Non-pigmented ciliary epithelial cell (primary cell): ENCODE measurements at regions not wholly inside any gene's neighbourhood (a gene's known extent, or its start where the extent isn't known, plus 50 kb on each side); places are given as distances from the start of the nearest gene placed in this dataset.
"Not testable (repeated sequence)": the region's sequence is repeated elsewhere in the genome, so short reads cannot be mapped to it uniquely, and the experiment has no call there.

Experiments used
- DNase-seq: peaks from one replicate; pipeline ENCODE4 v3.0.0-alpha.2; 2010; ENCODE audit warnings: low read depth

- DNase-seq = not testable (repeated sequence)
Measured at GRCh38 chr17:64800987-64801386, 118.3 kb downstream of the LRRC37A3 start.

GRCh38 chr17:64800361-64800895 lies 118.8 kb downstream of the LRRC37A3 start:
- not testable (repeated sequence) for DNase-seq

DNA sequence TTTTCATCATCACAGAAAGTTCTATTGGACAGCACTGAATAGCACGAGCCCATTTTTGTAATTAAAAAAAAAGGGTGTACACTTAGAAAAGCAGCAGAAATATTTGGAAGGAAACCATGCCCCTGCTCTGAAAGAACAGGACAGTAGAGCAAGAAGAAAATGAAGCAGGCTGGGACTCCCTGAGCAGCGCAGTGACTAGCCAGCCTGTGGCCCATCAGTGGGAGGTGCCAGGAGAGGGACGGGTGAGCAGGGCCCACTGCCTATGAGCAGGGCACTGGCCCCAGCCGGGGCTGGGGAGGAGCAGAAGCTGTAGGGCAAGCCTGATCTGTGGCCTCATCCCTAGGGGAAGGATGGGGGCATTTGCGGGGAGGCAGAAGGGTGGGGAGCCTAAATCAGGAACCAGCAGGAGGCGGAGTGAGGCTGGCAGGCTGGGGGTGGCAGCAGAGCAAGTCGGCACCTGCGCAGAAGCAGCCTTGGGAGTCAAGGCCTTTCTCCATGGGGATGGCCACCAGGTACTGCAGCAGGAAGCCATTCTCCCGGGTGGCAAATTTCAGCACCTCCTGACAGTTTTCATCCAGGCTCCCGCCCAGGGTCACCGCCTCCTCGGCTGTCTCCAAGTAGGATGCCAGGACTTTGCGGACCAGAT lies 119.6 kb downstream of the LRRC37A3 start:
- not testable (repeated sequence) for DNase-seq

DNA sequence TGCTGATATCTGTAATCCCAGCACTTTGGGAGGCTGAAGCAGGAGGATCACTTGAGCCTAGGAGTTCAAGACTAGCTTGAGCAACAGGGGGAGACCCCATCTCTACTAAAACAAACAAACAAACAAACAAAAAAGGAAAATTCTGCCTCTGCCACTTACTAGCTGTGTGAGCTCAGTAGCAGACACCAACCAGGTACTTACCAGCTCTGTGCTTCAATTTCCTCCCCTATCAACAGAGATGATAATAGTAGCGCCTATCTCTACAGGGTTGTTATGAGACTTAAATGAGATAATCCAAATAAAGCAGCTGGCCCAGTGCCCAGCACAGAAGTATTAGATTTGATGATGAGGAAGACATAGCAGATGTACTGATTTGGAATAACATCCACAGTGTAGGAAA lies 120.3 kb downstream of the LRRC37A3 start:
- not testable (repeated sequence) for DNase-seq

GRCh38 chr17:64798489-64798790 lies 120.8 kb downstream of the LRRC37A3 start:
- DNase-seq = not testable (repeated sequence)

DNA sequence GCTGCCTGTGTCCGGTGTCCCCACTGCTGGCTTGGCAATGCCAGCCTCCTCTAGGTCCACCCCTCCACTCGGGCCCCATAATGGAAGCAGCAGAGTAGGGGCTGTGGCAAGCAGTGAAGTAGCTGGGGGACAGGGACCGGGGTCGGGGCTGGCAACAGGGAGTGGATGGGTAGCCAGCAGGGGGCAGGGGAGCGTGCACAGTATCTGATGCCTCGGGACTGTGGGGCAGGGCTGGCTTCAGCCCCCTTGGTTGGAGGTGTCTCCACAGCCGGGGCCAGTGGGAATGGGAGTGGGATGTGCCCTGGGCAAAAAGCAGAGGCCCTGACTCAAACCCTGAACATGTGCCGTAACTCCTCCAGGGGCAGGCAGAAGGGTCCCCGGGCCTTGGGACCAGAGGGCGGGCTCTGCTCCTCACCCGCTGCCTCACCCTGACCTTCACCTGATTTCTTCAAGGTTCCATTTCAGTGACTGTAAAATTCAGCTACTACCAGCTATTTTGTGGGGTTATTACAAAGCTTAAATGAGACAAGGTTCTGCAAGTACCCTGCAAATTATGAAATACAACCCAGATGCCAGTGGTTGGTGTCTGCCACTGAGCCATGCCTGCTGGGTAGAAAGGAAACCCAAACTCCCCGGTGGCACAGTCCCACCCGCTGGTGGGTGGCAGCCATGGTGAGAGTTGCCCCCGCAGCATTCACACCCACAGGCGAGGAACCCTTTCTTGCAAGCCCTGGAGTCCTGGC lies 121.4 kb downstream of the LRRC37A3 start:
- DNase-seq = not testable (repeated sequence)

- DNase-seq = not testable (repeated sequence)
Measured at GRCh38 chr17:64795342-64795741, 123.9 kb downstream of the LRRC37A3 start.

DNA sequence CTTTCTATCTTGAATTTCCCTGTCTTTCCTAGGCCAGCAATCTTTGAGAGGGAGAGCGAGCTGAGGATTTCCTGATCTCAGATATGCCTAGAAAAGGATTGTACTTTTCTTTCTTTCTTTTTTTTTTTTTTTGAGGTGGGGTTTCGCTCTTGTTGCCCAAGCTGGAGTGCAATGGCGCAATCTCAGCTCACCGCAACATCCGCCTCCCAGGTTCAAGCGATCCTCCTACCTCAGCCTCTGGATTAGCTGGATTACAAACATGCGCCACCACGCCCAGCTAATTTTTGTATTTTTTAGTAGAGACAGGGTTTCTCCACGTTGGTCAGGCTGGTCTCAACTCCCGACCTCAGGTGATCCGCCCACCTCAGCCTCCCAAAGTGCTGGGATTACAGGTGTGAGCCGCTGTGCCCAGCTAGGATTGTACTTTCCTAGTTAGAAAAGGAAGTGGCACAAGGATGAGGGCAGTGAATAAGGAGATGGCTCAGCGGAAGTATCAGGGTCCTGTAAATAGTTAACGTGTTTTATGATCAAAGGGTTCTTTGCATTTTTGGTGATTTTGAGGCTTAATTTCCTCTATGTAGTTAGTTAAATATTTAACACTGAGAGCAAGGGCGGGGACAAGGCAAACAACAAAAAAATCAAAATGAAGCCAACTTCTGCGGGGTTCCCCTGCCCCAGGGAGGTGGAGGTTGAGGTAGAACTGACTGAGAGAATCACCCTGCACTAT lies 124.6 kb downstream of the LRRC37A3 start:
- not testable (repeated sequence) for DNase-seq

GRCh38 chr17:64794113-64794512 lies 125.2 kb downstream of the LRRC37A3 start:
- DNase-seq = not testable (repeated sequence)

DNA sequence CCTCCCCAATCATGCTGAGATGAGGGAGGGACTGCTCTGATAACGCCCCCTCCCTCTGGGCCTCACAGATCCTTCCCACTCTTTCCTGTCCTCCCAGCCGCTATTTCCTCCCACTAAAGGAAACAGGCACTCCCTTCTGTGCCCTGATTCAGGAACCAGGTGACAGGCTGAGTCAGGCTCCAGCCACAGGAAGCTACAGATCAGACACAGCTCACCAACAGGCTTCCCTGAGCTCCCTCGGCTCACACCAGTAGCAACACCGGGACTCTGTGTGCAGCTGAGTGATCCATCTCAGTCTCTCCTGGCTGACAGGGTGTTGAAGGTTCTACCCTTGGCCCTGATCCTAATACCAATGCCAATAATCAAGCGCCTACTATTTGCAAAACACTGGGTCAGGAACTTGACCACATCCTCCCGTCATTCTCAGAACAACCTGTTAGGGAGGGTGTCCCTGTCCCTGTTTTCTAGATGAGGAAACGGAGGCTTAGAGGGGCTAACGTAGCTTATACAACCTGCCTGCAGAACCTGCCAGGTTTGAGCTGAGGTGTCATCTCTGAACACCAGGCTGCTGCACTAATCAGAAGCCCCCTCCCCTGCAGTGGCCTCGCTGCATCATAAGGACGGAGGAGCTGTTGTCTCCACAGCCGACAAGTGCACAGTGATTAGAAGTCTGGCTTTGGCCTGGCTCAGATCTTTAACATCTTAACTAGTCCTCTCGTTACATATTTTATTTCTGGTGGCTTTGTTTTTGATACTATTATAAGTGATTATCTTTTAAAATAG lies 126.3 kb downstream of the LRRC37A3 start:
- peak; percentile 38 for DNase-seq

- not testable (repeated sequence) for DNase-seq
Measured at GRCh38 chr17:64792276-64792675, 127.0 kb downstream of the LRRC37A3 start.

- DNase-seq = not testable (repeated sequence)
Measured at GRCh38 chr17:64791691-64792090, 127.6 kb downstream of the LRRC37A3 start.

- DNase-seq = not testable (repeated sequence)
Measured at GRCh38 chr17:64791226-64791625, 128.1 kb downstream of the LRRC37A3 start.

DNA sequence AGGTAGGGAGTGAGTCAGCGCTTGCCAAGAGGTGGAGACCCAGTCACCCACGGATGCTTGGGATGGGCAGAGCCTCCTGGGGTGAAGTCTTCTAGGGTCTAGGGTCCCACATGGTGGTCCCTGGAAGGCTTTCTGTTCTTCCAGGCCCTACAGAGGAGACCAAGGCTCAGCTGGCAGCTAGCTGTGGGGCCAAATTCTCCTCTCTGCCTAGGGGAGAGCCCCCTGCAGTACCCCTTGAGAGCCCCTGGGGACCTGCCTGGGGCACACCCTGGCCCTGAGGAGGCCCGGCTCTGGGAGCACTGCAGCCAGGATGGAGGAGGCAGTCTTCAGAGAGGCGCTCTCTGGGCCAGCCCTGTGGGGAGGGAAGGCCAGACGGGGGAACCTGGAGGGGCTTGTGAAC lies 128.6 kb upstream of the SMURF2 start:
- DNase-seq = not testable (repeated sequence)

- DNase-seq = not testable (repeated sequence)
Measured at GRCh38 chr17:64790193-64790592, 128.1 kb upstream of the SMURF2 start.

DNA sequence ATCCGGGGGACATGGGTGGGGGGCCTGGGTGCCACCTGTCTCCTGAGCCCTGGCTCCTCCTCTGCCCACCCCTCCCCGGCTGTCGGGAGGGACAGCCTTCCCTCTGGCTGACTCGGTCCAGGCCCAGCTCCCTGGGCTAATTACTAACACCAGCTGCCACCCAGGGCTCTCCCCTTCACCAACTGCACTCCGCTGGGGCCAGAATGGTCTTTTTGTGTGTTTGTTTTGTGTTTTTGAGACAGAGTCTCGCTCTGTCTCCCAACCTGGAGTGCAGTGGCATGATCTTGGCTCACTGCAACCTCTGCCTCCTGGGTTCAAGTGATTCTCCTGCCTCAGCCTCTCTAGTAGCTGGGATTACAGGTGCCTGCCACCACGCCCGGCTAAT lies 126.9 kb upstream of the SMURF2 start:
- DNase-seq = not testable (repeated sequence)

DNA sequence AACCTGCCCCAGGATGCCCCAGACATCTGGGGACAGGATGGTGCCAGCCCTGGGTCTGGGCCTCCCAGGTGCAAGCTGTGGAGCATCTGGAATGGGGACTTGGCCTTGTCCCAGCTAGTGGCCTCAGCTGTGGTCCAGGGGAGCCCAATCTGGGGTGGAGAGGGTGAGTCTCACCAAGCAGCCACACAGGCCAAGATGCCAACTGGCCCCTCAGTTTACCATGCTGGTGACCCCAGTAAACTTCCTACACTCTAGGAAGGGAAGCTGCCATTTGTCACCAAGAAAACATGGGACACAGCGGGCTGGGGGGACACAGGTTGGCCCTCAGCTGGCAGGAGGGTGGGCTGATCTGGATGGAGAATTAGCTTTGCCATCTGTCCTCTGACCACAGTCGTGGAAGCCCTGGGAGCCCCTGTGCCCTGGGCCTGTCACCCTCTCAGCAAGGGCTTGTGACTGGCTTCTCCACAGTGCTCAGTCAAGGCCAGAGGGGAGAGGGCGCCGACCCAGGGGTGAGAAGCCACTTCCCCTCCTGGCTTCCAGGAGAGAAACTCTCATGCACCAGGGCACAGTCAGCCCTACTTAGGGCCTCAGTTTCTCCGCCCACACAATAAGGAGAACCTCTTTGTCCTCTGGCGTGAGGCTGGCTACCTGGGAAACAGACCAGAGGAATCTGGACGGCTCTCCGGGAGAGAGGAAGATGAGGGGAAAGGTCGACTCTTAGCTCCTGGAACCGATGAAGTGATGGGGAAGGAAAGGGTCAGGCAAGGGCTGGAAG lies 126.4 kb upstream of the SMURF2 start:
- no peak for DNase-seq

- no peak for DNase-seq
Measured at GRCh38 chr17:64787921-64788271, 125.8 kb upstream of the SMURF2 start.

- DNase-seq = no peak
Measured at GRCh38 chr17:64787255-64787920, 125.3 kb upstream of the SMURF2 start.

GRCh38 chr17:64786337-64786736 lies 124.2 kb upstream of the SMURF2 start:
- no peak for DNase-seq

DNA sequence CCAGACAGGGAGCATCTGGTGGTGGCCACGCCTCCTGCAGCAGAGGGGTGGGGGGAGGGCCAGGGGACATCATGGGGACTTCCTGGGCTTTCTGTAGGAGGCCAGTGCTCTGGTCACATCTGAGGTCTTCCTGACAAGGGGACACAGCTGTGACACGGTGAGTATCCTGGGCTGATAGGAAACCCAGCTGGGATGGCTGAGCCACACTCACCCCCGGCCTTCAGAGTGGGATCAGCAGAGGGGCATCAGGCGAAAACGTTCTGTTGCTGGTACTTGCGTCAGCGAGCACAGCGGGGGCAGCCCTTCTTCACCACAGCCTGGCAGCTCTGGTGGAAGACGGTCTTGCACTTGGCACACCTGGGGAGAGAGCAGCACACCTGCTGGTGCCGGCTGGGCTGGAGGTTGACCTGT lies 122.9 kb upstream of the SMURF2 start:
- no peak for DNase-seq
